Embryonic facial prominence (tissue), 1 donor: ENCODE measurements at regions not wholly inside any gene's neighbourhood (a gene's known extent, or its start where the extent isn't known, plus 50 kb on each side); places are given as distances from the start of the nearest gene placed in this dataset.

ENCODE experiments used
- DNase-seq: peaks from one replicate; pipeline ENCODE4 v3.0.0-alpha.2; 2016; ENCODE audit errors: extremely low spot score

GRCh38 chr15:36525430-36525829, 54.0 kb upstream of the CDIN1 start:
- no peak for DNase-seq

DNA sequence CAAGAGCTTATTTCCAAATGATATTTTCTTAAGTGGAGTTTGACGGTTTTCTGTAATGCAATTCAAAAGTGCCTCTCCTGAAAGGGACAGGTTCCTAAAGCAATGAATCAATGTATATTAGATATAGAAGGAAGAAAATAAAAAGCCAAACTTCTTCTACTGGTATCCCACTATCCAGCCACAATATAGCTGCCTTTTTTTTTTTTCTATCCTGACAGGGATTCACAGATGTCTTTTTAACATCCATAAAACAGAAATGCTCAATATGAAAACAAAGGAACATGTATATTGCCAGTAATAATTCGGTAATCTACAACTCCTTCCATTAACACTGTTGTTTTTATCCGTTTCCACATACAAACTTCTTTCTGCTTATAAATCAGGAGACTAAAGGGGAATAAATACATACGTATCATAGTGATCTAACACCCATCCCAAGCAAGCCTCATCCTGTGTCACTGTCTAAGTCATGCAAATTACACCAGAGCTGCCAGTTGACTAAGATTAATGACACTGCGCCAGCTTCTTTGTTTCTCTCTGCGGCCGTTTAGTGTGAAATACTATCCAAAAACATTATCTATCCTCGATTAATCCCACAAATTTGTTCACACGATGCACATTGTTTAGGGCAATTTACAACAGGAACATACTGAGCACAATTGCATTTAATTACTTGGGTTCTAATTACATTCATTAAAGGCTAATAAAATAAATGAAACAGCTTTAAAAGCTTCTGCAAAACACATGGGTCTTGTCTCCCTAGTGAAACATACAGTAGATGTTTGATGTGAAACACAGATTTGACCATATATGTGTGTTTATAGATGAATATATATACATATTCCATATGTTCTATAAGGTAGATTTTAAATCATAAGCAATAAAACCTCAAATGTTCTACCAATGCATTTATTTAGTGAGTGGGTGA, 51.9 kb upstream of the CDIN1 start:
- DNase-seq: no peak

DNA sequence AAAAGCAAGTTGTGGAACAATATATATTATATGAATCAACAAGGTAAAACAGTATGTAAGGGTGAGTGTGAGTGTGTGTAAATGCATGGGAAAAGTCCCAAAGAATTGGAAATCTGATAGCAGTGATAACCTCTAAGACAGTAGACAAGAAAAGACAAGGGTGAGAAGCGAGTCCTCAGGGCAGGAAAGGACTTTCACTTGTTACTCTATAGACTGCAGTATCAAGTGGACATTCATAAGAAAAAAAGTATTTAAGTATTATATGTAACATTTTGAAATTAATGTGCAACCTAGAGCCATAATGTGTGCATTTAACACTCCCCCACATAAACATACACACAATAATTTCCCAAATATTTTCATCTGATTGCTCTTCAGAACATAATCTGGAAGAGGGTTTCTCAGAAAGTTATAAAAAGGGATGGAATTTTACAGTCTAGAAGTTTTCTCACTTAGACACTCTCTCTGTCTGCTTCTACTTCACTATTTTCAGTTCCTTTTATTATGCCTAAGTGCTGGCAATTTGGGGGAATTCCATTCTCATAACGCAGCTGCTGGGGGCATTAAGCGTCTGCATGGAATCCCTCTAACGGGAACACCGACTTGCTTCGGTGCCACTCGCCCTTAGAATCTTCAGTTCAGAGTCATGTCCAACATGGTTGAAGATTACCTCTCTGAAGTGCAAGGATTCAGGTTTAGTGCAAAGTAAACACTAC, 50.0 kb upstream of the CDIN1 start:
- DNase-seq: no peak
